Left lung (tissue), 4 donors: ENCODE measurements at regions not wholly inside any gene's neighbourhood (a gene's known extent, or its start where the extent isn't known, plus 50 kb on each side); places are given as distances from the start of the nearest gene placed in this dataset.
"Not testable (repeated sequence)": the region's sequence is repeated elsewhere in the genome, so short reads cannot be mapped to it uniquely, and the experiment has no call there.

Source experiments
- ATAC-seq: fragments of 200-7000 bp; cut with Tn5 transposase; one replicate; pipeline ENCODE4 v1.9.1; 2020; ENCODE audit warnings: moderate library complexity
- DNase-seq, 4 donors: peaks; one replicate each; pipeline ENCODE4 v3.0.0-alpha.2; 2013 to 2020
- H3K27ac ChIP-seq, 2 donors: fragments of 200-600 bp; sonication (generic) in 1 of 2; one replicate each; pipeline versions ENCODE4 v1.5.0 to v1.8.0; 2020 to 2021
- H3K27me3 ChIP-seq, 2 donors: fragments of 200-600 bp; sonication (generic) in 1 of 2; one replicate each; pipeline versions ENCODE4 v1.5.0 to v1.8.0; 2020 to 2021
- H3K36me3 ChIP-seq, 2 donors: fragments of 200-600 bp; sonication (generic) in 1 of 2; one replicate each; pipeline versions ENCODE4 v1.5.0 to v1.8.0; 2020 to 2021
- H3K4me1 ChIP-seq, 2 donors: fragments of 200-600 bp; one replicate each; pipeline ENCODE4 v1.8.0; 2021
- H3K4me3 ChIP-seq, 2 donors: fragments of 200-600 bp; sonication (generic) in 1 of 2; one replicate each; pipeline versions ENCODE4 v1.5.0 to v1.8.0; 2020 to 2021; ENCODE audit warnings: mild to moderate bottlenecking in 1 of 2
- H3K9me3 ChIP-seq, 2 donors: fragments of 200-600 bp; sonication (generic) in 1 of 2; one replicate each; pipeline versions ENCODE4 v1.5.0 to v1.8.0; 2020 to 2021
- intact Hi-C, 2 donors: fragments of 100-400 bp; cut with DNase I; formaldehyde crosslinking; loops; one replicate each; pipeline versions ENCODE4 v1.11.2 to v1.14.2; 2022
- TF ChIP-seq, protein P1 (sequence below), 2 donors: fragments of 200-600 bp; sonication (generic) in 1 of 2; IDR thresholded peaks; one replicate each; pipeline versions ENCODE4 v1.5.0 to v1.8.0; 2021; ENCODE audit warnings: antibody characterized with exemption in 2 of 2
- donor health status: DM: no; HTN: yes; CAD: no.
- donor health status: DM: no; HTN: no; CAD: no.

DNA sequence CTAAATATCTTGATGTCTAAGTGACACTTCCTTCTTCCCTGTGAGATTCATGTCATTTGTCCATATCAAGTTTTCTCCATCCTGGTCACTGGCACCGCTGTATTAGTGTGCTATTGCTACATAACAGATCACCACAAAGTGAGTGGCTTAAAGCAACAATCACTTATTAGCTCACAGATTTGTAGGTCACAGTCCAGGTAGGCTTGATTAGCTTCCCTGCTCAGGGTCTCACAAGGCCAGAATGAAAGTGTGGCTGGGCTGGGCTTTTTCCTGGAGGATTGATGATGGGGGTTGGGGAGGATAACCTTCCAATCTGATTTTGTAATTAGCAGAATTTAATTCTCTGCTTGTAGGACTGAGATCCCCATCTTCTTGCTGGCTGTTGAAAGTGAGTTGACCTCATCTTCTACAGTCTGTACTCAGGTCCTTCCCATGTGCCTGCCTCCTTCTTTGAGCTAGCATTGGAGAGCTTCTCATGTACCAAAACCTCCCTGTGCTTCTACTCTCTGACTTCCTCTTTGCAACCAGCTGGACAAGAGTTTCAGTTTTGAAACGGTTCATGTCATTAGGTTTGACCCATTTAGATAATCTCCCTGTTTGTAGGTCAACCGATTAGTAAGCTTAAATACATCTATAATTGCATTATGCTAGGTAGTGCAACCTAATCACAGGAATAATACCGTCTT, 152.4 kb upstream of the MAN1A1 start:
- no peak for ATAC-seq
- Histone ChIP-seq H3K9me3 (no peaks in the 10 kb centered on the region), H3K4me1 (no peaks in the 10 kb centered on the region), H3K36me3 (no peaks in the 10 kb centered on the region), H3K27me3 (no peaks in the 10 kb centered on the region), H3K4me3 (no peak overlapping the region), H3K27ac (no peak overlapping the region)
- TF ChIP-seq, protein P1, sequence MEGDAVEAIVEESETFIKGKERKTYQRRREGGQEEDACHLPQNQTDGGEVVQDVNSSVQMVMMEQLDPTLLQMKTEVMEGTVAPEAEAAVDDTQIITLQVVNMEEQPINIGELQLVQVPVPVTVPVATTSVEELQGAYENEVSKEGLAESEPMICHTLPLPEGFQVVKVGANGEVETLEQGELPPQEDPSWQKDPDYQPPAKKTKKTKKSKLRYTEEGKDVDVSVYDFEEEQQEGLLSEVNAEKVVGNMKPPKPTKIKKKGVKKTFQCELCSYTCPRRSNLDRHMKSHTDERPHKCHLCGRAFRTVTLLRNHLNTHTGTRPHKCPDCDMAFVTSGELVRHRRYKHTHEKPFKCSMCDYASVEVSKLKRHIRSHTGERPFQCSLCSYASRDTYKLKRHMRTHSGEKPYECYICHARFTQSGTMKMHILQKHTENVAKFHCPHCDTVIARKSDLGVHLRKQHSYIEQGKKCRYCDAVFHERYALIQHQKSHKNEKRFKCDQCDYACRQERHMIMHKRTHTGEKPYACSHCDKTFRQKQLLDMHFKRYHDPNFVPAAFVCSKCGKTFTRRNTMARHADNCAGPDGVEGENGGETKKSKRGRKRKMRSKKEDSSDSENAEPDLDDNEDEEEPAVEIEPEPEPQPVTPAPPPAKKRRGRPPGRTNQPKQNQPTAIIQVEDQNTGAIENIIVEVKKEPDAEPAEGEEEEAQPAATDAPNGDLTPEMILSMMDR (IDR thresholded peaks at IDR 0.05) = no peak
- no peak for DNase-seq
- intact Hi-C loops = no loop called here

DNA sequence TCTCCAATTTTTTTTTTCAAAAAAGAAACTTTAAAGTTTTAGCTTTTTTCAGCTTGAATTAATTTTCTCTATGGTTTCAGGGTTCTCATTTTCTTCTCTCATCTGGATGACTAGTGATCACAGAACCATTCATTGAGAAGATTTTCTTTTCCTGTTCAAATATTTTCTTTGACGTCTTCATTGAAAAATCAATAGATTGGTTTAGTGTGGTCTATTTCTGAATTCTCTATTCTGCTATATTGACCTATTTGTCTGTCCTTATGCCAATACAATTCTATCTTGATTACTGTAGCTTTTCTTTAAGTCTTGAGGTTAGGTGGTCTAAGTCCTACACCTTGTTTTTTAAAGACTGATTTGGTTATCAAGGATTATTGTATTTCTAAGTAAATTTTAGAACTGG, 150.2 kb upstream of the MAN1A1 start:
- H3K27ac ChIP-seq = no peak overlapping the region
- TF ChIP-seq, protein P1 (IDR thresholded peaks at IDR 0.05) = no peak
- no peaks in the 10 kb centered on the region for H3K36me3 ChIP-seq
- H3K4me3 ChIP-seq = no peak overlapping the region
- DNase-seq (no peak), ATAC-seq (no peak)
- no peaks in the 10 kb centered on the region for H3K27me3 ChIP-seq
- H3K9me3 ChIP-seq = no peaks in the 10 kb centered on the region
- H3K4me1 ChIP-seq = no peaks in the 10 kb centered on the region
- intact Hi-C loops = no loop called here

DNA sequence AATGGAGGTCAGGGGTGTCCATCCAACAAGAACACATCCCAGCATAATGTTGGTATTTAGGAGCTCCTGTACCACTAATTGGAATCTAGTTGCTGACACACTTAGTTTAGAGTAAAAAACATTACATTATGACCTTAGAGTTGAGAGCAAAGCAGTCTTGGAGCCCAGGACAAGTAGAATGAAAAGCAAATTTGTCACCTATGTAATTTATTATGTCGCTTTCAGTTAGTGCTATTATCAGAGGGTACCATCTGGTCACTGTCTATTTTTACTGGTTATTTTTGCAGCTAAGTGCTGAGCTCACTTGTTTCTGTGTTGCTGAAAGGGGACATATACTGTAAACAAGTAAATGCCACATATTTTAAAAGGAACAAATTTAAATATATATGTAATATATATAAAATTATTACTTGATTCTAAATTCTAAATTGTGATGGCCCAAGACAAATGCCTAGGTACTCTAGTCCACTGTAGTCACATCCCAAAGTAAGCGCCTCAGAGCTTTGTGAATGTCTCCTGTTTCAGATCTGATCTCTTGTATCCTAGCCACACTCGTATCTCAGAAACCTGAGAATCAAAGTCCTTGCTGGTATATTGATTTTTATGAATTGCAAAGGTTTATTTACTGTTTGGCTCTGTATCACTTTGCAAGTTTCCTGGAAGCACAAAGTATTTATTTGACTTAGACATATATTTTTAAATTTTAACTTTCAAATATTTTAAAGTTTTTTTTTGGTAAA, 148.6 kb upstream of the MAN1A1 start:
- TF ChIP-seq, protein P1 (IDR thresholded peaks at IDR 0.05) = no peak
- DNase-seq = no peak
- intact Hi-C loops = no loop called here
- Histone ChIP-seq H3K36me3 (no peaks in the 10 kb centered on the region), H3K4me1 (no peaks in the 10 kb centered on the region), H3K4me3 (no peak overlapping the region), H3K9me3 (no peaks in the 10 kb centered on the region), H3K27ac (no peak overlapping the region), H3K27me3 (no peaks in the 10 kb centered on the region)
- ATAC-seq = no peak

DNA sequence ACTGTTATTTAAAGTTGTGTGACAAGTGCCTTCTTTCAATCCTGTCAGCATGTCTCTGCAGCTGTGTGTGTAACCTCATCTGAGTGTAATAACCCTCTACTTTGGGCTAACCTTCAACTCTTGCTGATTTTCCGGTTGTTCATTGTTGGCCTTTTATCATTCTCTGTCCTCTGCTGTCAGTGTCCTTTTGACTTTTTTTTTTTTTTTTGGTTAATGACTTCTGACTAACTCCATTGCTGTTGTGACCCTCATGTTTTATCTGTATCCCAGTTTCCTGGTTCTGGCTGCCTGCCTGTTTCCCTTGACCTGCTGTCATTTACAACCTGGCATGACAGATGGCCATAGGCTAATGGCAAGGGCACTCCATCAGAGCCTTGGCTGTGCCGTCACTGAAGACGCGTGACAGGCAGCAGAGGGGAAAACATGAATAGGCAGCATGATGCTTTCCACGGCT, 145.7 kb upstream of the MAN1A1 start:
- Histone ChIP-seq H3K4me3 (no peak overlapping the region), H3K36me3 (no peaks in the 10 kb centered on the region), H3K4me1 (no peaks in the 10 kb centered on the region), H3K9me3 (peaks cover 0 to 6% of the 10 kb centered on the region in 2 donors), H3K27me3 (no peaks in the 10 kb centered on the region), H3K27ac (no peak overlapping the region)
- ATAC-seq (no peak), DNase-seq (no peak)
- TF ChIP-seq, protein P1 (IDR thresholded peaks at IDR 0.05) = no peak
- intact Hi-C loops = no loop called here

DNA sequence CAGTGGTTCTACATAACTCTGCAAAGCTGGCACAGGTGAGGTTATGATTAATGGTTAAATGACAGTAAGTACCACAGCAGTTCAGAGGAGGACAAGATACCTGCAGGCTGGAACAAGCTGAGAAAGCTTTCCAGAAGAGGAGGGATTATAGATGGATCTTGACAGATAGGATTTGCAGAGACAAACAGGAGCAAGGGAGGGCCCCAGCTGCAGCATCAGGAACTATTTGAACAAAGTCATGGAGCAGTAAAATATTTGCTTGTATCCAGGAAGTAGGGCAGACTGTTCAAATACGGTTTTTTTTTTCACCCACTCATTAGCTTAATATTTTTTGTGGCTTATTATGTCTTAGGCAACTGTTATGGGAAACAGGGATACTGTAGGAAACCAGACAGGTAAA, 144.4 kb upstream of the MAN1A1 start:
- no peaks in the 10 kb centered on the region for H3K36me3 ChIP-seq
- no peaks in the 10 kb centered on the region for H3K27me3 ChIP-seq
- no peaks in the 10 kb centered on the region for H3K4me1 ChIP-seq
- intact Hi-C loops = no loop called here
- no peak overlapping the region for H3K27ac ChIP-seq
- ATAC-seq (peak; percentile 62), DNase-seq (no peak)
- peaks cover 0 to 6% of the 10 kb centered on the region in 2 donors for H3K9me3 ChIP-seq
- H3K4me3 ChIP-seq = no peak overlapping the region
- TF ChIP-seq, protein P1 (IDR thresholded peaks at IDR 0.05) = no peak

DNA sequence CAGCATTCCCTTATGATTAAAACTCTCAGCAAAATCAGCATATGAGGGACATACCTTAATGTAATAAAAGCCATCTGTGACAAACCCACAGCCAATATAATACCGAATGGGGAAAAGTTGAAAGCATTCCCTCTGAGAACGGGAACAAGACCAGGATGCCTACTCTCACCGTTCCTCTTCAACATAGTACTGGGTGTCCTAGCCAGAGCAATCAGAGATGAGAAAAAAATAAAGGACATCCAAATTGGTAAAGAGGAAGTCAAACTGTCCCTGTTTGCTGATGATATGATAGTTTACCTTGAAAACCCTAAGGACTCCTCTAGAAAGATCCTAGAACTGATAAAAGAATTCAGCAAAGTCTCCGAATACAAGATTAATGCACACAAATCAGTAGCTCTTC, 141.6 kb upstream of the MAN1A1 start:
- ATAC-seq, H3K27me3 ChIP-seq: not testable (repeated sequence)

DNA sequence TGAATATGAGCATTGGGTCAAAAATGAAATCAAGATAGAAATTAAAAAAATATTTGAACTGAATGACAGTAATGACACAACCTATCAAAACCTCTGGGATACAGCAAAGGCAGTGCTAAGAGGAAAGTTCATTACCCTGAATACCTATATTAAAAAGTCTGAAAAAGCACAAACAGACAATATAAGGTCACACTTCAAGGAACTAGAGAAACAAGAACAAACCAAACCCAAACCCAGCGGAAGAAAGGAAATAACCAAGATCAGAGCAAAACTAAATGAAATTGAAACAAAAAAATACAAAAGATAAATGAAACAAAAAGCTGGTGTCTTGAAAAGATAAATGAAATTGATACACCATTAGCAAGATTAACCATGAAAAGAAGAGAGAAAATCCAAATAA, 140.5 kb upstream of the MAN1A1 start:
- ATAC-seq, H3K4me1 ChIP-seq, DNase-seq, H3K4me3 ChIP-seq, intact Hi-C loops, H3K9me3 ChIP-seq, H3K36me3 ChIP-seq, H3K27me3 ChIP-seq, H3K27ac ChIP-seq: not testable (repeated sequence)

More for the DNA sequence above, 141.6 kb upstream of the MAN1A1 start:
- H3K4me1 ChIP-seq, H3K4me3 ChIP-seq, DNase-seq, H3K36me3 ChIP-seq, intact Hi-C loops, H3K27ac ChIP-seq, H3K9me3 ChIP-seq: not testable (repeated sequence)
